K562 (cell line): ENCODE measurements at regions not wholly inside any gene's neighbourhood (a gene's known extent, or its start where the extent isn't known, plus 50 kb on each side); places are given as distances from the start of the nearest gene placed in this dataset.
"Not testable (repeated sequence)": the region's sequence is repeated elsewhere in the genome, so short reads cannot be mapped to it uniquely, and the experiment has no call there.

ENCODE experiments used
- ATAC-seq: fragments of 200-7000 bp; cut with Tn5 transposase; 3 replicates; pipeline ENCODE4 v1.9.1; 2020; ENCODE audit warnings: moderate library complexity
- BruUV-seq: library from RNA; stranded (reverse); fragments of 400-500 nt; replicated peaks from 2 replicates; lab custom pipeline; 2021; lab: Mats Ljungman, UMichigan
- CTCF ChIA-PET: fragments of 300-600 bp; formaldehyde crosslinking; extraction: SDS; loops from one replicate; lab custom pipeline; 2021; ENCODE audit warnings: low intra/inter-chr PET ratio; lab: Yijun Ruan, JAX
- POLR2A ChIA-PET: fragments of 300-600, 350-650 bp; sonication (Branson Sonifier 250); formaldehyde crosslinking; extraction: SDS; loops from one replicate; lab custom pipeline; 2021; ENCODE audit warnings: antibody characterized with exemption, inconsistent platforms; lab: Yijun Ruan, JAX
- DNase-seq, 4 experiments: peaks; one replicate each; pipeline versions ENCODE4 v3.0.0 to v3.0.0-alpha.2; 2011 to 2018; ENCODE audit warnings: low spot score in 3 of 4, mixed read lengths in 3 of 4; ENCODE audit errors: extremely low read depth in 1 of 4
- FAIRE-seq: peaks from 2 replicates; lab custom pipeline; 2011; peaks lifted over from hg19 to GRCh38; lab: Jason Lieb, UNC
- H2AFZ ChIP-seq: 2 replicates; pipeline ENCODE4 v1.6.0; 2011; ENCODE audit warnings: low read depth, low read length, control low read depth, inconsistent platforms
- H3K27ac ChIP-seq: fragments of 200-600 bp; 3 replicates; pipeline ENCODE4 v1.8.0; 2011; ENCODE audit warnings: low read depth, mild to moderate bottlenecking, control low read depth, inconsistent platforms, low read length, moderate library complexity, mixed read lengths; ENCODE audit errors: extremely low read depth
- H3K27me3 ChIP-seq, 2 experiments: fragments of 300-600 bp in 1 of 2; 2 replicates in 1 of 2; 3 replicates in 1 of 2; pipeline versions ENCODE4 v1.6.0 to v1.8.0; 2011; ENCODE audit warnings: inconsistent platforms in 2 of 2, low read length in 2 of 2, mild to moderate bottlenecking in 1 of 2, mixed read lengths in 1 of 2, moderate library complexity in 1 of 2; ENCODE audit not compliant: control insufficient read depth in 2 of 2, insufficient read depth in 2 of 2
- H3K36me3 ChIP-seq: fragments of 300-600 bp; 3 replicates; pipeline ENCODE4 v1.8.0; 2011; ENCODE audit warnings: mild to moderate bottlenecking, low read length, inconsistent platforms; ENCODE audit not compliant: control insufficient read depth, insufficient read depth
- H3K4me1 ChIP-seq, 2 experiments: fragments of 200-600 bp in 1 of 2; replicated peaks in 1 of 2; 2 replicates in 1 of 2; 3 replicates in 1 of 2; pipeline versions ENCODE4 v1.5.1 to v1.8.0; 2011; ENCODE audit warnings: inconsistent platforms in 2 of 2, low read length in 2 of 2, mild to moderate bottlenecking in 1 of 2, mixed read lengths in 1 of 2, moderate library complexity in 1 of 2; ENCODE audit not compliant: control insufficient read depth in 2 of 2, insufficient read depth in 2 of 2
- H3K4me2 ChIP-seq: 2 replicates; pipeline ENCODE4 v1.6.1; 2011; ENCODE audit warnings: low read length, control low read depth, inconsistent platforms, mixed read lengths; ENCODE audit not compliant: insufficient read depth
- H3K4me3 ChIP-seq: fragments of 200-600 bp; sonication (generic), shearing (Covaris generic); 2 replicates; pipeline ENCODE4 v1.5.1; 2016; ENCODE audit warnings: control low read depth, inconsistent platforms
- H3K79me2 ChIP-seq: fragments of 200-600 bp; 3 replicates; pipeline ENCODE4 v1.8.0; 2011; ENCODE audit warnings: low read length, inconsistent platforms; ENCODE audit not compliant: control insufficient read depth, insufficient read depth
- H3K9ac ChIP-seq, 2 experiments: 2 replicates each; pipeline versions ENCODE4 v1.6.0 to v1.6.1; 2011; ENCODE audit warnings: low read depth in 2 of 2, low read length in 2 of 2, control low read depth in 1 of 2, inconsistent platforms in 1 of 2, mild to moderate bottlenecking in 1 of 2, mixed read lengths in 1 of 2; ENCODE audit not compliant: insufficient read depth in 1 of 2
- H3K9me1 ChIP-seq: one replicate; pipeline ENCODE4 v1.6.0; 2011; ENCODE audit warnings: inconsistent platforms, mild to moderate bottlenecking, low read length, moderate library complexity; ENCODE audit not compliant: control insufficient read depth, insufficient read depth
- H3K9me3 ChIP-seq: replicated peaks from 2 replicates; pipeline ENCODE4 v1.5.1; 2011; ENCODE audit warnings: low read depth, low read length, inconsistent platforms; ENCODE audit not compliant: control insufficient read depth, insufficient read depth
- H4K20me1 ChIP-seq: replicated peaks from 2 replicates; pipeline ENCODE4 v1.6.1; 2011; ENCODE audit warnings: low read length, inconsistent platforms, mixed read lengths; ENCODE audit not compliant: control insufficient read depth, insufficient read depth
- KAT8 ChIP-seq: fragments of 450-650 bp; IDR thresholded peaks from 2 replicates; pipeline ENCODE4 v1.6.1; 2016; ENCODE audit warnings: low read depth, mild to moderate bottlenecking
- PHTF2 ChIP-seq: fragments of 250-450 bp; sonication (Bioruptor Pico); IDR thresholded peaks from 2 replicates; pipeline ENCODE4 v1.5.0; 2021; ENCODE audit warnings: mild to moderate bottlenecking
- RBBP5 ChIP-seq: fragments of 200-600 bp; sonication (generic); IDR thresholded peaks from 2 replicates; pipeline ENCODE4 v1.6.1; 2012; ENCODE audit warnings: borderline replicate concordance, mild to moderate bottlenecking, low read length, control low read depth, inconsistent platforms; ENCODE audit not compliant: insufficient read depth, poor library complexity, severe bottlenecking
- SPI1 ChIP-seq: IDR thresholded peaks from 2 replicates; pipeline ENCODE4 v1.6.1; 2011; ENCODE audit warnings: low read depth, low read length, control low read depth, borderline replicate concordance
- ZNF146 ChIP-seq: IDR thresholded peaks from one replicate; pipeline ENCODE4 v1.6.1; 2018; ENCODE audit warnings: missing compliant biosample characterization; ENCODE audit not compliant: unreplicated experiment
- WGBS: fragments of 100-300 bp; shearing (Covaris generic); methylation state at CpG from one replicate; pipeline ENCODE4 v1.1.6; 2016; ENCODE audit warnings: low coverage, mixed read lengths; ENCODE audit not compliant: insufficient coverage; ENCODE audit errors: missing lambda C conversion rate; 5-methylcytosine and 5-hydroxymethylcytosine counted together
- in situ Hi-C: fragments of 300-500 bp; cut with MboI; formaldehyde crosslinking; loops from 4 replicates; pipeline ENCODE4 v1.15.0; 2018; ENCODE audit warnings: inconsistent platforms, mixed read lengths
- intact Hi-C: fragments of 100-400 bp; cut with micrococcal nuclease; formaldehyde crosslinking; loops from 2 replicates; pipeline ENCODE4 v1.14.2; 2022
- TF ChIP-seq, protein P1 (sequence below): fragments of 250-450 bp; sonication (Bioruptor Pico); IDR thresholded peaks from 2 replicates; pipeline ENCODE4 v1.8.0; 2022; ENCODE audit warnings: moderate library complexity, mild to moderate bottlenecking, inconsistent platforms

DNA sequence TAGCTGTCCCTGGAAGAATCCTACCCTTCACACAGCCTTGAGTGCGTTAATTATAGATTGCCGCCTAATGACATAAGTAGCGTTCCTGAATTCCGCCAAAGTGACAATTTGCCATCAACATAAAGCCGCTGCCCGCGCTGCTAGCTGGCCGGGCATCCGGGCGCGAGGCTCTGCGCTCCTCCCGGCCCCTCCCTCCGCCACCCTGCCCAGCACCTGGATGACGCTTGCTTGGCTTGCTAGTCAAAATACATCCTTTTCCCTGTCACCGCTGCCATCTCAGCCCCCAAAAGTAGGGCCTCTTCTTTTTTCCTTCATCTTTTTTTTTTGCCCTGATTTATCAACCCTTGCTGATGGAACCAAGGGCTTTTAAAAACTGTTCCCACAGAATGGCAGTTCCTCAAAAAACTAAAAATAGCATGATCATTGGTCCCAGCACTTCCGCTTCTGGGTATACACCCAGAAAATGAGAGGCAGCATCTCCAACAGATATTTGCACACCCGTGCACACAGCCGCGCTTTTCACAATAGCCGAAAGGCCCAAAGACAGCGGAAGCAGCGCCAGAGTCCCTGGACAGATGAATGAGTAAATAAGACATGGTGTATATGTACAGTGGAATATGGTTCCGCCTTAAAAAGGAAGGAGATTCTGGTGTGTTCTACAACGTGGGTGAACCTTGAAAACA lies 235.2 kb downstream of the BCL11B start:
- POLR2A ChIA-PET, result no interaction called here
- Histone ChIP-seq H3K9me3 (no peaks in the 10 kb centered on the region), H3K27me3 (no peaks in the 10 kb centered on the region), H3K4me3 (no peak overlapping the region), H3K9ac (no peak overlapping the region), H4K20me1 (no peaks in the 10 kb centered on the region), H3K36me3 (no peaks in the 10 kb centered on the region), H3K4me2 (no peak overlapping the region), H3K79me2 (no peaks in the 10 kb centered on the region), H3K4me1 (no peaks in the 10 kb centered on the region), H3K9me1 (no peaks in the 10 kb centered on the region), H2AFZ (no peak overlapping the region), H3K27ac (no peak overlapping the region)
- DNase-seq (no peak), ATAC-seq (no peak), FAIRE-seq (no peak)
- CTCF ChIA-PET, result no interaction called here
- WGBS, result 0% methylated on average over 24 of the region's 25 CpGs
- BruUV-seq, result no TSS peak
- intact Hi-C loops, result no loop called here
- TF ChIP-seq SPI1, result 0 out of 2 replicates have a peak, but pooled peaks have one; percentile 15
- TF ChIP-seq ZNF146 (CRISPR knock-in tag), result no peak
- TF ChIP-seq PHTF2, result no peak
- no peak for TF ChIP-seq KAT8
- TF ChIP-seq, protein P1, sequence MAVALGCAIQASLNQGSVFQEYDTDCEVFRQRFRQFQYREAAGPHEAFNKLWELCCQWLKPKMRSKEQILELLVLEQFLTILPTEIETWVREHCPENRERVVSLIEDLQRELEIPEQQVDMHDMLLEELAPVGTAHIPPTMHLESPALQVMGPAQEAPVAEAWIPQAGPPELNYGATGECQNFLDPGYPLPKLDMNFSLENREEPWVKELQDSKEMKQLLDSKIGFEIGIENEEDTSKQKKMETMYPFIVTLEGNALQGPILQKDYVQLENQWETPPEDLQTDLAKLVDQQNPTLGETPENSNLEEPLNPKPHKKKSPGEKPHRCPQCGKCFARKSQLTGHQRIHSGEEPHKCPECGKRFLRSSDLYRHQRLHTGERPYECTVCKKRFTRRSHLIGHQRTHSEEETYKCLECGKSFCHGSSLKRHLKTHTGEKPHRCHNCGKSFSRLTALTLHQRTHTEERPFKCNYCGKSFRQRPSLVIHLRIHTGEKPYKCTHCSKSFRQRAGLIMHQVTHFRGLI (CRISPR knock-in tag), result no peak
- no peak for TF ChIP-seq RBBP5
- in situ Hi-C loops, result no loop called here

DNA sequence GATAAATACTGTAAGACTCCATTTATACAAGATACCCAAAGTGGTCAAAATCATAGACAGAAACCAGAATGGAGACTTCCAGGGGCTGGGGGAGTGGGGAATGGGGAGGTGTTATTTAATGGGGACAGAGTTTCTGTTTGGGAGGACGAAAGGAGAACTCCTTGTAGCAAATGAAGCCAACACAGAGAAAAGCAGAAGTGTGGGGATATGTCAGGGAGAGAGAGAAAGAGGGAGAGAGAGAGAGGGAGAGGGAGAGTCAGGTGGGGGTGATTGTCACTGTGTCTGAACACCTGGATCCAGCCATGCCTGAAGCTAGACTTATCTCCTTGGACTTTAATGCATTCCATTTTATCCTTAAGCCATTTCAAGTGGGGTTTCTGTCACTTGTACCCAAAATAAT lies 234.7 kb downstream of the BCL11B start:
- ATAC-seq, H3K9me3 ChIP-seq, intact Hi-C loops, H4K20me1 ChIP-seq, H3K4me2 ChIP-seq, CTCF ChIA-PET, H3K4me3 ChIP-seq, H3K27ac ChIP-seq, POLR2A ChIA-PET, H3K79me2 ChIP-seq, DNase-seq, H2AFZ ChIP-seq, H3K36me3 ChIP-seq, FAIRE-seq, in situ Hi-C loops, H3K9ac ChIP-seq, H3K4me1 ChIP-seq, H3K27me3 ChIP-seq, H3K9me1 ChIP-seq, BruUV-seq: not testable (repeated sequence)
- no CpG with 5 or more reads among the region's 1 CpG for WGBS
